Upper lobe of right lung (tissue), 1 donor: ENCODE measurements at regions not wholly inside any gene's neighbourhood (a gene's known extent, or its start where the extent isn't known, plus 50 kb on each side); places are given as distances from the start of the nearest gene placed in this dataset.

ENCODE experiments used
- ATAC-seq: fragments of 200-7000 bp; cut with Tn5 transposase; one replicate; pipeline ENCODE4 v1.9.1; 2020; ENCODE audit warnings: mild to moderate bottlenecking, moderate library complexity
- DNase-seq: peaks from one replicate; pipeline ENCODE4 v3.0.0-alpha.2; 2020
- H3K27ac ChIP-seq: fragments of 200-600 bp; one replicate; pipeline ENCODE4 v1.8.0; 2022
- H3K27me3 ChIP-seq: fragments of 200-600 bp; one replicate; pipeline ENCODE4 v1.8.0; 2022; ENCODE audit warnings: mild to moderate bottlenecking
- H3K36me3 ChIP-seq: fragments of 200-600 bp; one replicate; pipeline ENCODE4 v1.8.0; 2022
- H3K4me1 ChIP-seq: fragments of 200-600 bp; one replicate; pipeline ENCODE4 v1.8.0; 2022
- H3K4me3 ChIP-seq: fragments of 200-600 bp; one replicate; pipeline ENCODE4 v1.8.0; 2022; ENCODE audit warnings: mild to moderate bottlenecking
- H3K9me3 ChIP-seq: fragments of 200-600 bp; one replicate; pipeline ENCODE4 v1.8.0; 2022
- CTCF ChIP-seq: fragments of 200-600 bp; IDR thresholded peaks from one replicate; pipeline ENCODE4 v1.8.0; 2022; ENCODE audit warnings: antibody characterized with exemption
- intact Hi-C: fragments of 100-400 bp; cut with DNase I; formaldehyde crosslinking; loops from one replicate; pipeline ENCODE4 v1.11.0; 2022
- donor health status: DM: no; HTN: yes; CAD: no; lungs with severe emphysema.

- no peak for TF ChIP-seq CTCF
- Histone ChIP-seq H3K27ac (no peak overlapping the region), H3K27me3 (no peaks in the 10 kb centered on the region), H3K4me1 (no peaks in the 10 kb centered on the region), H3K36me3 (no peaks in the 10 kb centered on the region), H3K4me3 (no peak overlapping the region), H3K9me3 (no peaks in the 10 kb centered on the region)
- DNase-seq: no peak
- ATAC-seq: no peak
- intact Hi-C loops: no loop called here
Measured at GRCh38 chr11:29781268-29781667, 235.6 kb downstream of the KCNA4 start.

GRCh38 chr11:29780756-29781155, 236.1 kb downstream of the KCNA4 start:
- H3K27ac ChIP-seq: no peak overlapping the region
- no peaks in the 10 kb centered on the region for H3K36me3 ChIP-seq
- DNase-seq (no peak), ATAC-seq (no peak)
- H3K4me3 ChIP-seq: no peak overlapping the region
- no peaks in the 10 kb centered on the region for H3K9me3 ChIP-seq
- intact Hi-C loops: no loop called here
- no peaks in the 10 kb centered on the region for H3K4me1 ChIP-seq
- TF ChIP-seq CTCF: no peak
- no peaks in the 10 kb centered on the region for H3K27me3 ChIP-seq

GRCh38 chr11:29773656-29774264, 243.1 kb downstream of the KCNA4 start:
- intact Hi-C loops: no loop called here
- ATAC-seq: no peak

GRCh38 chr11:29756871-29757270, 260.0 kb downstream of the KCNA4 start:
- intact Hi-C loops: no loop called here
- ATAC-seq (no peak), DNase-seq (no peak)
- H3K27me3 ChIP-seq: no peaks in the 10 kb centered on the region
- no peaks in the 10 kb centered on the region for H3K36me3 ChIP-seq
- no peaks in the 10 kb centered on the region for H3K9me3 ChIP-seq
- no peak for TF ChIP-seq CTCF
- H3K27ac ChIP-seq: no peak overlapping the region
- no peak overlapping the region for H3K4me3 ChIP-seq
- no peaks in the 10 kb centered on the region for H3K4me1 ChIP-seq

More at GRCh38 chr11:29773656-29774264, 243.1 kb downstream of the KCNA4 start:
- Histone ChIP-seq H3K4me3 (no peak overlapping the region), H3K9me3 (peaks cover 6% of the 10 kb centered on the region), H3K27ac (no peak overlapping the region), H3K36me3 (no peaks in the 10 kb centered on the region), H3K4me1 (no peaks in the 10 kb centered on the region), H3K27me3 (no peaks in the 10 kb centered on the region)
- DNase-seq: no peak
- no peak for TF ChIP-seq CTCF

- intact Hi-C loops: no loop called here
- ATAC-seq (no peak), DNase-seq (no peak)
- H3K9me3 ChIP-seq: no peaks in the 10 kb centered on the region
- H3K4me3 ChIP-seq: no peak overlapping the region
- H3K4me1 ChIP-seq: no peaks in the 10 kb centered on the region
- no peaks in the 10 kb centered on the region for H3K36me3 ChIP-seq
- TF ChIP-seq CTCF: no peak
- no peaks in the 10 kb centered on the region for H3K27me3 ChIP-seq
- H3K27ac ChIP-seq: no peak overlapping the region
Measured at GRCh38 chr11:29755474-29755873, 261.4 kb downstream of the KCNA4 start.

- intact Hi-C loops: no loop called here
- H3K9me3 ChIP-seq: no peaks in the 10 kb centered on the region
- H3K27me3 ChIP-seq: no peaks in the 10 kb centered on the region
- no peak overlapping the region for H3K4me3 ChIP-seq
- H3K27ac ChIP-seq: no peak overlapping the region
- DNase-seq (no peak), ATAC-seq (no peak)
- H3K36me3 ChIP-seq: no peaks in the 10 kb centered on the region
- H3K4me1 ChIP-seq: no peaks in the 10 kb centered on the region
- TF ChIP-seq CTCF: no peak
Measured at GRCh38 chr11:29751618-29752017, 265.2 kb downstream of the KCNA4 start.
